ENCODE measurements at regions not wholly inside any gene's neighbourhood (a gene's known extent, or its start where the extent isn't known, plus 50 kb on each side); places are given as distances from the start of the nearest gene placed in this dataset.

- 94 to 96% methylated on average over 8 of the region's 8 CpGs for WGBS, 2 experiments
- no peaks in the 10 kb centered on the region for H3K27me3 ChIP-seq (ENCODE audit: control insufficient read depth, insufficient read depth, low read length, poor library complexity, severe bottlenecking)
- no peak overlapping the region for H3K4me3 ChIP-seq (ENCODE audit: insufficient read depth, low read depth, low read length)
- no peaks in the 10 kb centered on the region for H3K36me3 ChIP-seq (ENCODE audit: control insufficient read depth, insufficient read depth, low read length)
- no peaks in the 10 kb centered on the region for H3K9me3 ChIP-seq (ENCODE audit: control insufficient read depth, low read length)
- H3K27ac ChIP-seq (ENCODE audit: insufficient read depth, low read depth, low read length, poor library complexity, severe bottlenecking) = no peak overlapping the region
- H3K4me1 ChIP-seq (ENCODE audit: control insufficient read depth, insufficient read depth, low read length) = peaks cover 9% of the 10 kb centered on the region
These were observed 194.5 kb downstream of the SNX10 start for GRCh38 chr7:26486153-26486552.

DNA sequence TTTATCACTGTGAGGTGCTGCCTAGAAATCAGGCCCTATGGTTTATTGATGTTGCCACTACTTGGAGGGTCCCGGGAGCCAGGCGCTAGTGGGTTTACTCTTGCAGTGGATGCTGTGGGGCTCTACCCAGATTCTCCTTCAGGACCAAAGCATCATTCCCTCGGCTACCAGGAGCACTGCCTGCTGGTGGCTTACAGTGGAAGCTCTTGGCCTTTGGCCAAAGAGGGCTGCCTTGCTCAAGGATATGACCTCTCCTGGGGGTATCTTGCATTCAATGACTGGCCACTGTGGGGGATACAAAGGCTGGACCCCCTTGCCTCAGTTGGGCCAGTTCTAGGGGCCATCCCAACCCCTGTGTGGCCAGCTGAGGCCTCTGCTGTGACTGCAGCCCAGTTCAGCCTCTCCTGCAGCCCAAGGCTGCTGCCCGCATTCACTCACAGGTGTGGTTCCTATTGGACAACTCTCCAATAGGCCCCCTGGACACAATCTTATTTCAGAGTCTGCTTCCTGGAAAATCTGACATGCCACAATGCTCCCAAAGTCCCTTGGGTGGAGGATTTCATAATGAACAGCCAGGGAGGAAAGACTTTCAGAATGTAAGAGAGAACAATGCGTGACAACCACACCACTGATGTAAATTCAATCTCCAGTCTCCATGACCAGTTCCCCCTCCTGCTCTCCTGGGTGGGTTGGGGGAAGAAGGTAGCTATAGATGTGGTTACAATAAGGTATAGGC, 196.3 kb downstream of the SNX10 start:
- H3K4me3 ChIP-seq (ENCODE audit: insufficient read depth, low read depth, low read length) = no peak overlapping the region
- H3K36me3 ChIP-seq (ENCODE audit: control insufficient read depth, insufficient read depth, low read length) = no peaks in the 10 kb centered on the region
- H3K4me1 ChIP-seq (ENCODE audit: control insufficient read depth, insufficient read depth, low read length) = peaks cover 9% of the 10 kb centered on the region
- H3K27ac ChIP-seq (ENCODE audit: insufficient read depth, low read depth, low read length, poor library complexity, severe bottlenecking) = no peak overlapping the region
- no peaks in the 10 kb centered on the region for H3K9me3 ChIP-seq (ENCODE audit: control insufficient read depth, low read length)
- 96 to 97% methylated on average over 5 of the region's 5 CpGs for WGBS, 2 experiments
- no peaks in the 10 kb centered on the region for H3K27me3 ChIP-seq (ENCODE audit: control insufficient read depth, insufficient read depth, low read length, poor library complexity, severe bottlenecking)

- Histone ChIP-seq H3K9me3 (ENCODE audit: control insufficient read depth, low read length) (no peaks in the 10 kb centered on the region), H3K4me1 (ENCODE audit: control insufficient read depth, insufficient read depth, low read length) (peaks cover 9% of the 10 kb centered on the region), H3K27ac (ENCODE audit: insufficient read depth, low read depth, low read length, poor library complexity, severe bottlenecking) (no peak overlapping the region), H3K27me3 (ENCODE audit: control insufficient read depth, insufficient read depth, low read length, poor library complexity, severe bottlenecking) (no peaks in the 10 kb centered on the region), H3K4me3 (ENCODE audit: insufficient read depth, low read depth, low read length) (no peak overlapping the region), H3K36me3 (ENCODE audit: control insufficient read depth, insufficient read depth, low read length) (no peaks in the 10 kb centered on the region)
- WGBS, 2 experiments = no CpG with 5 or more reads among the region's 1 CpG
These were observed 197.7 kb downstream of the SNX10 start for GRCh38 chr7:26489391-26489790.

DNA sequence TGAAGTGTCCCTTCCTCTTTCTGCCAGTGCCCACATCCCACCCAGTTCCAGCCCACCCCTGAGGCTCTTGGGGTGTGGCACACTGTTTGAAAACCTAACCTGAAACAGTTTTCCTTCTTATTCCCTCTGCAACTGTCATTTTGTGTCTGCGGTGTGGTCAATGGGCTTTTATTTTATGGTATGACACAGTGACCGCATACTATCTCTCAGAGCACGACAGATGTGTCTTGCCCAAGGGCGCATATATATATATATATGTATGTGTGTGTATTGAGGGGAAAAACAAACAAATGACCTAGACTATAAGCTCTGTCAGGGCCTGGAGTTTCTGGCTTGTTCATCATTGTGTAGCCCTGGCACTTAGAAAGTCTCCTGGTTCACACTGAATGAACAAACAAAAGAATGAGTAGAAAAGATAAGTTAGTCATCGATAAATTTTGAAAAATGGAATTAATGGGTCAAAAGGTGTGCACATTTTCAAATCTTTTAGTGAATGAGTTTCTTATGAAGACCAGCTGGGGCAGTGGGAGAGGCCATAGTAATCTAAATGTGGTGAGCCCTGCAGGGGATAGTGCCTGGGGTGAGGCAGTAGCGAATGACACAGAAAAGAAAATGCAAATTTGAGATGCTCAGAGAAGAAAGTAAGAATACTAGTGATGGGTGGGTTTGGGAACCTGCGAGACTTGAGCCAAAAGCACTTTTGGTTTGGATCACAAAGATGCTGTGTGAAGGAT, 198.4 kb downstream of the SNX10 start:
- no peaks in the 10 kb centered on the region for H3K36me3 ChIP-seq (ENCODE audit: control insufficient read depth, insufficient read depth, low read length)
- no peaks in the 10 kb centered on the region for H3K9me3 ChIP-seq (ENCODE audit: control insufficient read depth, low read length)
- H3K27me3 ChIP-seq (ENCODE audit: control insufficient read depth, insufficient read depth, low read length, poor library complexity, severe bottlenecking) = no peaks in the 10 kb centered on the region
- H3K4me3 ChIP-seq (ENCODE audit: insufficient read depth, low read depth, low read length) = no peak overlapping the region
- WGBS, 2 experiments = 81 to 85% methylated on average over 7 of the region's 7 CpGs
- no peak overlapping the region for H3K27ac ChIP-seq (ENCODE audit: insufficient read depth, low read depth, low read length, poor library complexity, severe bottlenecking)
- peaks cover 9% of the 10 kb centered on the region for H3K4me1 ChIP-seq (ENCODE audit: control insufficient read depth, insufficient read depth, low read length)

GRCh38 chr7:26490640-26491624, 199.3 kb downstream of the SNX10 start:
- Histone ChIP-seq H3K27me3 (ENCODE audit: control insufficient read depth, insufficient read depth, low read length, poor library complexity, severe bottlenecking) (no peaks in the 10 kb centered on the region), H3K4me1 (ENCODE audit: control insufficient read depth, insufficient read depth, low read length) (peaks cover 9% of the 10 kb centered on the region), H3K4me3 (ENCODE audit: insufficient read depth, low read depth, low read length) (no peak overlapping the region), H3K9me3 (ENCODE audit: control insufficient read depth, low read length) (no peaks in the 10 kb centered on the region), H3K27ac (ENCODE audit: insufficient read depth, low read depth, low read length, poor library complexity, severe bottlenecking) (no peak overlapping the region), H3K36me3 (ENCODE audit: control insufficient read depth, insufficient read depth, low read length) (no peaks in the 10 kb centered on the region)
- WGBS, 2 experiments = 88% methylated on average over 10 of the region's 10 CpGs

GRCh38 chr7:26492816-26493215, 201.2 kb downstream of the SNX10 start:
- Histone ChIP-seq H3K27me3 (ENCODE audit: control insufficient read depth, insufficient read depth, low read length, poor library complexity, severe bottlenecking) (no peaks in the 10 kb centered on the region), H3K4me3 (ENCODE audit: insufficient read depth, low read depth, low read length) (no peak overlapping the region)
- WGBS, 2 experiments = 94 to 97% methylated on average over 4 of the region's 4 CpGs

DNA sequence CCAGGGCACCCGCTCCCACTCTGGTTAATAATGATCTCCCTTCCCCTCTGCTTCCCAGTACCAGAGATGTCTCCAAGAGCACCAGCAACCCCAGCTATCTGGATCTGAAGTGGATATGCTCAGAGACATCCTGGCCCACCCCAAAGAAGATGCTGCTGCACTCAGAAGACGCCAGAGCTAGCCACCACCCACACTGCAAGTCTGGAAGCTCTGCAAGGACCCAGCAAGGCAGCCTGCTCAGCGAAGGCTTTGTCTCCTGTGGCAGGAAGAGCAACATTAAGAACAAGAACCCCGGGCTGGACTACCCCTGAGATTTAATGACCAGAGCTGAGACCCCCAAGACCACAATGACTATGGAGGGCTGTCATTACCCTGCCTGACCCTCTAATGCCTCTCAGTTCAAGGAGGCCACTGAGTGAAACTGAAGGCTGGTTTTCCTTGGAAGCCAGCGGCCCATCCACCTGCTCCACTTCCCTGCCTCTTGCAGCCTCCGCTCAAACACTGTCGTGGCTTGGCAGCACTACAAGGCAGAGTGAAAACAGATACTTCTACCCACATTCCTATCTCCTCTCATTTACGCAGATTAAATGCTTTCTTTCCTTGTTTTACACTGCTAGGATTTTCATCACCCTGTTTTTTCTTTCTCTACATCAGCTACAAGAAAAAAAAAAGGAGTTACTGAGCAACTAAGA, 202.2 kb downstream of the SNX10 start:
- Histone ChIP-seq H3K36me3 (ENCODE audit: control insufficient read depth, insufficient read depth, low read length) (no peaks in the 10 kb centered on the region), H3K4me3 (ENCODE audit: insufficient read depth, low read depth, low read length) (no peak overlapping the region), H3K27ac (ENCODE audit: insufficient read depth, low read depth, low read length, poor library complexity, severe bottlenecking) (no peak overlapping the region), H3K27me3 (ENCODE audit: control insufficient read depth, insufficient read depth, low read length, poor library complexity, severe bottlenecking) (no peaks in the 10 kb centered on the region), H3K9me3 (ENCODE audit: control insufficient read depth, low read length) (no peaks in the 10 kb centered on the region), H3K4me1 (ENCODE audit: control insufficient read depth, insufficient read depth, low read length) (peaks cover 9% of the 10 kb centered on the region)
- WGBS, 2 experiments = 90 to 93% methylated on average over 8 of the region's 8 CpGs

More at GRCh38 chr7:26492816-26493215, 201.2 kb downstream of the SNX10 start:
- peaks cover 9% of the 10 kb centered on the region for H3K4me1 ChIP-seq (ENCODE audit: control insufficient read depth, insufficient read depth, low read length)
- no peaks in the 10 kb centered on the region for H3K9me3 ChIP-seq (ENCODE audit: control insufficient read depth, low read length)
- H3K36me3 ChIP-seq (ENCODE audit: control insufficient read depth, insufficient read depth, low read length) = no peaks in the 10 kb centered on the region
- no peak overlapping the region for H3K27ac ChIP-seq (ENCODE audit: insufficient read depth, low read depth, low read length, poor library complexity, severe bottlenecking)

GRCh38 chr7:26495569-26495968, 203.9 kb downstream of the SNX10 start:
- Histone ChIP-seq H3K27ac (ENCODE audit: insufficient read depth, low read depth, low read length, poor library complexity, severe bottlenecking) (no peak overlapping the region), H3K4me1 (ENCODE audit: control insufficient read depth, insufficient read depth, low read length) (peaks cover 2% of the 10 kb centered on the region), H3K36me3 (ENCODE audit: control insufficient read depth, insufficient read depth, low read length) (no peaks in the 10 kb centered on the region), H3K4me3 (ENCODE audit: insufficient read depth, low read depth, low read length) (no peak overlapping the region), H3K27me3 (ENCODE audit: control insufficient read depth, insufficient read depth, low read length, poor library complexity, severe bottlenecking) (no peaks in the 10 kb centered on the region), H3K9me3 (ENCODE audit: control insufficient read depth, low read length) (no peaks in the 10 kb centered on the region)
- 89 to 95% methylated on average over 2 of the region's 2 CpGs for WGBS, 2 experiments

GRCh38 chr7:26497801-26498596, 206.3 kb downstream of the SNX10 start:
- Histone ChIP-seq H3K27me3 (ENCODE audit: control insufficient read depth, insufficient read depth, low read length, poor library complexity, severe bottlenecking) (no peaks in the 10 kb centered on the region), H3K4me3 (ENCODE audit: insufficient read depth, low read depth, low read length) (no peak overlapping the region), H3K4me1 (ENCODE audit: control insufficient read depth, insufficient read depth, low read length) (no peaks in the 10 kb centered on the region), H3K36me3 (ENCODE audit: control insufficient read depth, insufficient read depth, low read length) (no peaks in the 10 kb centered on the region), H3K9me3 (ENCODE audit: control insufficient read depth, low read length) (no peaks in the 10 kb centered on the region), H3K27ac (ENCODE audit: insufficient read depth, low read depth, low read length, poor library complexity, severe bottlenecking) (no peak overlapping the region)
- 82 to 85% methylated on average over 11 to 12 of the region's 12 CpGs for WGBS, 2 experiments

All from ectodermal cell (in vitro differentiated cells).